Mesothelial cell of epicardium (in vitro differentiated cells): ENCODE measurements at regions not wholly inside any gene's neighbourhood (a gene's known extent, or its start where the extent isn't known, plus 50 kb on each side); places are given as distances from the start of the nearest gene placed in this dataset.

ENCODE experiments used
- DNase-seq, 2 experiments: peaks; one replicate each; pipeline ENCODE4 v3.0.0; 2021; ENCODE audit warnings: low spot score in 2 of 2; ENCODE audit not compliant: unreplicated experiment in 2 of 2
- H3K27ac Mint-ChIP-seq: 2 replicates; pipeline ENCODE4 v1.8.0; 2021; ENCODE audit warnings: mixed read lengths
- H3K27me3 Mint-ChIP-seq: 2 replicates; pipeline ENCODE4 v1.8.0; 2021; ENCODE audit warnings: low read depth, mixed read lengths
- H3K36me3 Mint-ChIP-seq: 2 replicates; pipeline ENCODE4 v1.8.0; 2021; ENCODE audit warnings: mixed read lengths
- H3K4me1 Mint-ChIP-seq: 2 replicates; pipeline ENCODE4 v1.8.0; 2021; ENCODE audit warnings: mixed read lengths
- H3K4me3 Mint-ChIP-seq: 2 replicates; pipeline ENCODE4 v1.8.0; 2021; ENCODE audit warnings: mild to moderate bottlenecking, moderate library complexity, mixed read lengths
- H3K9me3 Mint-ChIP-seq: 2 replicates; pipeline ENCODE4 v1.8.0; 2021; ENCODE audit warnings: mixed read lengths
- TF ChIP-seq, protein P1 (sequence below): fragments of 200-600 bp; sonication (generic); IDR thresholded peaks from one replicate; pipeline ENCODE4 v1.5.0; 2021; ENCODE audit warnings: antibody characterized with exemption; ENCODE audit not compliant: unreplicated experiment

DNA sequence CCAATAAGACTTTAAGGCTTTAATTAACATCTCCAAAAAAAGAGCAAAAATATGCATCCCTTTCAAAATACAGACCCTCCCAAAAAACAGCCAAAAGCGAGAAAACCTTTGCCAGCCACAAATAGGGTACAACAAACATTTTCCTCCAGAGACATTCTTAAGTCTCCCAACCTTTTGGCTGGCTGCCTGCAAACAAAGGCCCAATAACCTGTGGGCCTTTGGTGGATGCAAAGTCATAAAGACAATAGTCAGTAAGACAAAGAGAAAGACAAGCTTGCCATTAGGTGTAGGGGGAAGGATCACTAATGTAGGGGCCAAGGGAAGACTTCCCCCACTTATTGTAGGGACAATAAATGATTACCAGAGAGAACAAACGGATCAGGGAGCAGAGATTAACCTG lies 215.5 kb upstream of the ZFP42 start:
- TF ChIP-seq, protein P1, sequence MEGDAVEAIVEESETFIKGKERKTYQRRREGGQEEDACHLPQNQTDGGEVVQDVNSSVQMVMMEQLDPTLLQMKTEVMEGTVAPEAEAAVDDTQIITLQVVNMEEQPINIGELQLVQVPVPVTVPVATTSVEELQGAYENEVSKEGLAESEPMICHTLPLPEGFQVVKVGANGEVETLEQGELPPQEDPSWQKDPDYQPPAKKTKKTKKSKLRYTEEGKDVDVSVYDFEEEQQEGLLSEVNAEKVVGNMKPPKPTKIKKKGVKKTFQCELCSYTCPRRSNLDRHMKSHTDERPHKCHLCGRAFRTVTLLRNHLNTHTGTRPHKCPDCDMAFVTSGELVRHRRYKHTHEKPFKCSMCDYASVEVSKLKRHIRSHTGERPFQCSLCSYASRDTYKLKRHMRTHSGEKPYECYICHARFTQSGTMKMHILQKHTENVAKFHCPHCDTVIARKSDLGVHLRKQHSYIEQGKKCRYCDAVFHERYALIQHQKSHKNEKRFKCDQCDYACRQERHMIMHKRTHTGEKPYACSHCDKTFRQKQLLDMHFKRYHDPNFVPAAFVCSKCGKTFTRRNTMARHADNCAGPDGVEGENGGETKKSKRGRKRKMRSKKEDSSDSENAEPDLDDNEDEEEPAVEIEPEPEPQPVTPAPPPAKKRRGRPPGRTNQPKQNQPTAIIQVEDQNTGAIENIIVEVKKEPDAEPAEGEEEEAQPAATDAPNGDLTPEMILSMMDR = no peak
- Mint-ChIP-seq H3K9me3 (peaks cover 16% of the 10 kb centered on the region), H3K4me1 (no peaks in the 10 kb centered on the region), H3K4me3 (no peak overlapping the region), H3K27ac (no peak overlapping the region), H3K27me3 (no peaks in the 10 kb centered on the region), H3K36me3 (no peaks in the 10 kb centered on the region)
- DNase-seq = no peak

GRCh38 chr4:187782286-187782824 lies 213.2 kb upstream of the ZFP42 start:
- H3K4me3 Mint-ChIP-seq = no peak overlapping the region
- H3K27ac Mint-ChIP-seq = no peak overlapping the region
- no peaks in the 10 kb centered on the region for H3K36me3 Mint-ChIP-seq
- no peaks in the 10 kb centered on the region for H3K27me3 Mint-ChIP-seq
- peaks cover 17% of the 10 kb centered on the region for H3K9me3 Mint-ChIP-seq
- TF ChIP-seq, protein P1 = no peak
- H3K4me1 Mint-ChIP-seq = no peaks in the 10 kb centered on the region
- no peak for DNase-seq

DNA sequence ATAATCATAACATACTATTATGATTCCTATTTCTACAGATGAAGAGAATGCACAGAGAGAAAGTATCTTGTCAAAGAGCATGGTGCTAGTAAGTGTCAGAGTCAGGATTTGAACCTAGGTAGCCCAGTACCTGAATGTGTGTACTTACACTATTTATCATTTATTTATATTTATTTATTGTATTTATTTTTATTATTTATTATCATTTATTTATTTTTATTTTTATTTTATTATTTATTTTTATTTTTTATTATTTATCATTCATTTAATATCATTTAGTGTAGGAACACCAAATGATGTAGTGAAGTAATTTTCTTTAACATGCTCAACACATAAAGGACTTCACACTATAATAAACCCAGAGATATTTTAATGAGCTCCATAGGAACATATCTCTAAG lies 209.4 kb upstream of the ZFP42 start:
- Mint-ChIP-seq H3K36me3 (no peaks in the 10 kb centered on the region), H3K4me1 (no peaks in the 10 kb centered on the region), H3K27me3 (no peaks in the 10 kb centered on the region), H3K4me3 (no peak overlapping the region), H3K27ac (no peak overlapping the region), H3K9me3 (peaks cover 7% of the 10 kb centered on the region)
- TF ChIP-seq, protein P1 = no peak
- no peak for DNase-seq

- Mint-ChIP-seq H3K36me3 (no peaks in the 10 kb centered on the region), H3K27ac (no peak overlapping the region), H3K4me3 (no peak overlapping the region), H3K9me3 (peaks cover 7% of the 10 kb centered on the region), H3K4me1 (no peaks in the 10 kb centered on the region), H3K27me3 (no peaks in the 10 kb centered on the region)
- DNase-seq = no peak
- TF ChIP-seq, protein P1 = no peak
These were observed 206.5 kb upstream of the ZFP42 start for GRCh38 chr4:187789078-187789477.

GRCh38 chr4:187795737-187796136 lies 199.8 kb upstream of the ZFP42 start:
- H3K9me3 Mint-ChIP-seq = peaks cover 18% of the 10 kb centered on the region
- H3K27ac Mint-ChIP-seq = no peak overlapping the region
- no peaks in the 10 kb centered on the region for H3K27me3 Mint-ChIP-seq

More at GRCh38 chr4:187795737-187796136, 199.8 kb upstream of the ZFP42 start:
- Mint-ChIP-seq H3K36me3 (no peaks in the 10 kb centered on the region), H3K4me3 (no peak overlapping the region), H3K4me1 (no peaks in the 10 kb centered on the region)
- DNase-seq = no peak
- TF ChIP-seq, protein P1 = no peak
